Stimulated activated CD8-positive, alpha-beta memory T cell treated with anti-CD3 and anti-CD28 coated beads, Interleukin-4, amount 100 ng/mL, for 4 hours (primary cell): ENCODE measurements at regions not wholly inside any gene's neighbourhood (a gene's known extent, or its start where the extent isn't known, plus 50 kb on each side); places are given as distances from the start of the nearest gene placed in this dataset.
"Not testable (repeated sequence)": the region's sequence is repeated elsewhere in the genome, so short reads cannot be mapped to it uniquely, and the experiment has no call there.

Experiments used
- DNase-seq, 2 donors: peaks; one replicate each; pipeline ENCODE4 v3.0.0-alpha.2; 2020; ENCODE audit warnings: low read depth in 2 of 2, low spot score in 1 of 2

GRCh38 chr2:236489083-236489482, 80.5 kb upstream of the ACKR3 start:
- DNase-seq = not testable (repeated sequence)

GRCh38 chr2:236489895-236490404, 79.7 kb upstream of the ACKR3 start:
- no peak for DNase-seq

DNA sequence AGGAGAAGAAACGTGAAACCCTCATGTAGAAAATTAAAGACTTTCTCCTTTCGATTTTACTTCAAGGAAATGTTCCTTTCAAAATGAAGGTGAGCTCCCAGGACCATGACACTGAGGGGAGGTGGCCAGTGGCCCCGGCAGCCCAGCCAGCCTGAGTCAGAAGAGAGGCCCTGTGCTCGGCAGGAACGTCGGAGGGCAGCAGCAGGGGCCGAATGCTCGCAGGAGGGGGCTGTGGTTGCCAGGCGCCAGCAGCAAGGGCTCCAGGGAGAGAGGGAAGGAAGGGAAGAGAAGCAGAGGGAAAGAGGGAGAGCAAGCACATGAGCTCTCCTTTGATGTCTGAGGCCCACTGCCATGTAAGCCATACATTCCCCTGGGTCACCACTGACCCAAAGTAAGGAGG, 73.3 kb upstream of the ACKR3 start:
- DNase-seq = no peak

GRCh38 chr2:236498369-236498768, 71.3 kb upstream of the ACKR3 start:
- no peak for DNase-seq

GRCh38 chr2:236499691-236500578, 69.7 kb upstream of the ACKR3 start:
- no peak for DNase-seq

DNA sequence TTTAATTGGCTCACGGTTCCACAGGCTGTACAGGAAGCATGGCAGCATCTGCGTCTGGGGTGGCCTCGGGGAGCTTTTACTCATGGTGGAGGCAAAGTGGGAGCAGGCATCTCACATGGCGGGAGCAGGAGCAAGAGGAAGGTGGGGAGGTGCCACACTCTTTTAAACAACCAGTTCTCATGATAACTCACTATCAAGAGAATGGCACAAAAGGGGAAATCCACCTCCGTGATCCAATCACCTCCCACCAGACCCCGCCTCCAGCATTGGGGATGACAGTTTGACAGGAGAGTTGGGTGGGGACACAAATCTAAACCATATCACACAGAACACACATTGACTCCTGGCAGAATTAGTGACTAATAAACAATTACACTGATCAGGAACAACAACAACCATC, 68.6 kb upstream of the ACKR3 start:
- DNase-seq = no peak

DNA sequence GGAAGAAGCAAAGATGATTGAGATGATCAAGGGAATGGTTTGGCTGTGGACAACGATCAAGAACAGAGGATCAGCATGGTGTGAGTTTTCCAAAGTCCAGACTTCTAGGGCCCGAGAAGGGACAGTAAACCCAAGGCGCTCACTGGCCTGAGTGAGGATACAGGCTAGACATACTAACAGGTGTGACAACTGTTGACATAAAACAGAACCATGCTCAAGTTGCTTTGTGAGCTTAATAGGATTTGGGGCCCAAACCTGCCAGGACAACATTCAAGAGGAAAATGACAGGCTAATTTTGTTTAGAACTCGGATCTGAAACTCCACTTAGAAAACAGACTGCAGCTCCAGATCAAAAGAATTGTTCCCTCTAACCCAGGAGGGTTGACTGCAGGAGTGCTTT, 68.1 kb upstream of the ACKR3 start:
- DNase-seq = no peak

DNA sequence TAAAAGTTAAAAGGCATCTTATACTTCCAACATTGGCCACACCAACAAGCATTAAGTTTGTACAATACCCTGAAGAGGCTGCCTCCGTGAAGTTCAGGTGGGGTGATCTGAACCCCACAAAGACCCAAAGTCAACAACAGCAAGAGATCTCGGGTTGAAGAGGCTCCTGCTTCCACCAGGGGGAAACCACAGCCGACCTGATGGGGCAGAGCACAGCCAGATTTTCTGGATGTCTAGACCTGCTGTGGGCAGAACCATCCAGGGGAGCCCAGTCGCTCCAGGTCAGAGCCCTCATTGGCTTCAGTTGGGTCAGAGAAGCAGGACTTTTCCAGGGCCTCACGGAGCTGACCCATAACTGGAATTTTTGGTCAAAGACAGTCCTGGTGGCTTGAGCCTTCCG, 66.5 kb upstream of the ACKR3 start:
- DNase-seq = no peak

DNA sequence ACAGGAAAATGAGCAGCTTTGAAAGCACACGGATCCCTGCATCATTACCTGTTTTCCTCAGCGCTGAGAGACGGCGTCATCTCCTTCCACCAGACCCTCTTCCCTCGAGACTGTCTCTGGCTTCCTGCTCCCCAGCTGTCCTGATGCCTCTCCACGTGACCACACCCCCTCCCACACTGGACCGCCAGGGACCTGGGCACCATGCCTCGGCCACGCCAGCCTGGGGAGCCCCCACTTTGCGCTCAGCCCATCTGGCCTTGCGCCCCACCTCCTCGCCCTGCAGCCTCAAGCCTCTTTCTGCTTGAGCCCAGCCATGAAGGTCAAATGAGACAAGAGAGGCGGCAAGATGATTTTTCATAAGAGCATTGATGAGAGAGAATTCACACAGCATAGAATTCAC, 66.0 kb upstream of the ACKR3 start:
- no peak for DNase-seq

DNA sequence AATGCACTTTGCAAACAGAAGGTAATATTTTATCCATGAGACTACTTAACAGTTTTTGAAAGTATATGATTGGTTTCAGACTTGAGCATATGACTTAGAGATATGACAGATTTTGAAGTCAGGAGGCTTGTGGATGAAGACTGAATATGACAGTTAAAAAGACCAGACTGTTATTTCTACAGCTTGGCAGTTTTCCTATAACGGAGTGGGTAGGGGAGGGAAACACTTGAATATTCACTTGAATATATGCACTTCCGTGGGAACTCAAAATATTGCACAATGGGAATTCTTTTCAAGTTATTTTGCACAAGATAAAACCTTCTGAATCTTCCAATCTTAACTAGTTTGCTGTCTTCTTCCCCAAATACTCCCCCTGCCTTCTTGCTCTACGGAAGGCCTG, 64.6 kb upstream of the ACKR3 start:
- no peak for DNase-seq

DNA sequence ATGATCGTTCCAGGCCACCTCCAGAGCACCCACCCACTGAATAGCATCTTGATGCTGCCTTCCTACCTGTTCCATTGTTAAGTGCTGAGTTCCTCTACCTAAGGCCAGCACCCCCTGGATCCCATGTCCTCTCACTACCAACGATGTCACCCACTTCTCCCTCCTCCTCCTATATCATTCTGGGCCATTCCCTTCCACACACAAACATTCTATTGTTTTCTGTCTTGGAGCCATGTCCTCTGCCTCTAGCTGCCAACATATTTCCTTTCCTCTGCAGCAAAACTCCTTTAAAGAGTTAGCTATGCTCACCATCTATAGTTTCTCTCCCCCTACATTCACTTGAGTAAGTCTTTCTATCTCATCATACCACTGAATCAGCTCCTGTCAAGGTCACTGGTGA, 64.0 kb upstream of the ACKR3 start:
- no peak for DNase-seq

GRCh38 chr2:236507393-236508085, 62.1 kb upstream of the ACKR3 start:
- peak; percentile 16 to 38 for DNase-seq

GRCh38 chr2:236508466-236508865, 61.2 kb upstream of the ACKR3 start:
- no peak for DNase-seq

GRCh38 chr2:236510034-236510433, 59.6 kb upstream of the ACKR3 start:
- no peak for DNase-seq

DNA sequence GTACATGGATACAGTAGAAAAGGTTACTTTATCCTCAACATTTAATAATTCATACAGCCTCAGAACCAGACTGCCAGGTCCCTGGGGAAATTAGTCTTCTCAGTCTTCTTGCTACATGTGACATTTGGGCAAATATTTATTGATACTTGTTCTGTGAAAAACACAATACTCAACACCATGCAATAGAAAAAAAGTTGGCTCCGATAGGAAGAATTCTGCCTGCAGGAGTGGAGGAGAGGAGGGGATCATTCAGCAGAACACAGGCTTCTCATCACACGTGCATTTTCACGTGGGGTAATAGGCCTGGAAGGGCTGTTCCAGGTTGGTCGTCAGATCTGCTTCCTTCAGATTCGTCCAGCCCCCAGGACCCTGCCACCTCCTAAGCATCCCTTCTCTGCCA, 58.4 kb upstream of the ACKR3 start:
- DNase-seq = no peak

GRCh38 chr2:236512267-236512666, 57.4 kb upstream of the ACKR3 start:
- no peak for DNase-seq

- DNase-seq = peak in 1 of 2 donors; percentile 36
Measured at GRCh38 chr2:236512902-236513435, 56.7 kb upstream of the ACKR3 start.

DNA sequence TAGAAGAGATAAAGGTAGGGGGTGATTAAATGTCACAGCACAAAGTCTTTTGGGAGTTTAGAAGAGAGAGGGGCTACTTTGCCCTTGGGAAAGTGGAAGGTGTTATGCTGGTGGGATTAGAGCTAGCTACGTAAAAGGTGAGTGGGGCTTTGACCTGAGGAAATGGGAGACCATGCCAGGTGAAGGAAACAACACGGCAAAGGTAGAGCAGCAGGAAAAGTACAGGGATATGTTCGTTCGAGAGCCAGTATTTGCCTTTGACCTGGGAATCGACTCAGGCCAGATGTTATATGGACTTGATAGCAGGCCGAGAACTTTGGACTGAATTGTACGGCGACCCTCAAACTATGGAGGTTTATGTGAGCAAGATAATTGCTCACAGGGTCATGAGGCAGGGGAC, 55.7 kb upstream of the ACKR3 start:
- no peak for DNase-seq

GRCh38 chr2:236516708-236517107, 52.9 kb upstream of the ACKR3 start:
- no peak for DNase-seq

DNA sequence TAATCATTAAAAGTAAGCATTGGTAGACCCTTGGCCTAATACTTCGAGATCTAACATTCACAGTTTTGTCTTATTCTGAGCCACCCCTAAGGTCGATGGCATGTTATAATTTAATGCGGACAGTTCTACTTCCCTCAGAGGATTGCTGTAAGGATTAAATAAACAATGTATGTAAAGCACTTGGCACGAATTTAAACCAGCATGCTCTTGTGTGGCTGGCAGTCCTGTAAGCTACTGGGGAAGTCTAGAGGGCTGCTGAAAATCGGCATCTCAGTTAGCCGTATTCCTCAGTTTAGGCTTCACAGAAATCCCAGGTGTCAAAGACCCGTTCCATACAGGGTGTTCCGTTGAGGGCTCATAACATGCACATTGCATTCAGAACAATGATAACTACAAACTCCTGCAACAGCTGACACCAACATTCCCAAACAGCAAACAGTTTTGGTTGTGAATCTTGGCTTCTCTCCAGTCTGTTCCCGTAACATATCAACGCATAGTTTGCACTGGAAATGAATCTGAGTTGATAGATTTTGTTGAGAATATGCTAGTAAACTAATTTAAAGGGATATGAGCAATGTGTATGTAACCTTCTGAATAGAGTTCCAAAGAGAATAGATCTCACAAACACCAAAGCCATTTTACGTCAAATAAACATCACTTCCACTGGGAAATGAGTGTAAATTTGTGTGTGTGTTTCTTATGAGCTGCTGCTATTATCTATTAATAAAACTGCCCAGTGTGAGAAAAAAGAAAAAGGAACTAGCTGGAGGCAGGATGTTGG, 52.2 kb upstream of the ACKR3 start:
- no peak for DNase-seq
